Hepatocyte (in vitro differentiated cells): ENCODE measurements at regions not wholly inside any gene's neighbourhood (a gene's known extent, or its start where the extent isn't known, plus 50 kb on each side); places are given as distances from the start of the nearest gene placed in this dataset.

ENCODE experiments used
- EZH2 ChIP-seq: fragments of 200-600 bp; sonication (generic); IDR thresholded peaks from 2 replicates; pipeline ENCODE4 v1.6.1; 2016; ENCODE audit warnings: antibody characterized with exemption, mild to moderate bottlenecking, borderline replicate concordance
- EZH2phosphoT487 ChIP-seq: fragments of 200-600 bp; sonication (generic); IDR thresholded peaks from one replicate; pipeline ENCODE4 v1.6.1; 2018; ENCODE audit warnings: antibody characterized with exemption, mild to moderate bottlenecking, low read depth, moderate library complexity; ENCODE audit not compliant: unreplicated experiment, severe bottlenecking

DNA sequence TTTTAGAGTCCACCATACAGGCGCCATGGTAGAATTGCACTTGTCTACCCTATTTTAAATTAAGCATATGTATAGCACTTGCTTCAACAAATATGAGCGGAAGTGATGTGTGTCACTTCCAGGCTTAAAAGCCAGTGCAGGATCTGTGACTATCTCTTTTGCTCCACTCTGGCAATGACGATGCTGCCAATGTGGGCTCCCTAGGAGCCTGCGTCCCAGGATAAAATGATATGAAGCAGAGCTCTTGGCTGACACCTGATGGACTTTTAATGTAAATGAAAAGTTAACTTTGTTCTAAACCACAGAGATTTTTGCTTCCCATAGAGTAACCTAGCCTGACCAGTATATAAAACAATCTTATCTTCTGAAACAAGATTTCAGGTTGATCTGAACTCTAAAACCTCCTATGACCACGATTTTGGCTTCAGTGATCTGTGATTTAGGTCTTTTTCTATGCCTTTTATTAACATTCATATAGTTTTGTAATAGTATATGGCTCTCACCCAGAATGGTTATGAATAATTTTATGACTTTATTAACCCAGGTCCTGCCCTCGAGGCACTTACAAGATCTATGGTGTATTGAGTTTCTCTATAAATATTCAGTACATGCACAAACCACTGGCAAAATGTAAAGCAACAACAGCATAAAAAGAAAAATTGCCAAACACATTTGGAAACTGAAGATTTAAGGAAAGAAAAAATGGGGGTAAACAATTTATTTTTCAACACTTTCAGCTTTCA, 422.5 kb upstream of the PIK3C3 start:
- TF ChIP-seq EZH2: no peak
- TF ChIP-seq EZH2phosphoT487: no peak
